Skeletal muscle tissue (tissue), 3 donors: ENCODE measurements at regions not wholly inside any gene's neighbourhood (a gene's known extent, or its start where the extent isn't known, plus 50 kb on each side); places are given as distances from the start of the nearest gene placed in this dataset.

Experiments
- H3K27ac ChIP-seq: one replicate; pipeline ENCODE4 v1.7.0; 2013; ENCODE audit warnings: mild to moderate bottlenecking, low read depth, low read length, inconsistent platforms
- H3K27me3 ChIP-seq, 3 donors: one replicate each; pipeline ENCODE4 v1.7.0; 2013; ENCODE audit warnings: low read length in 3 of 3; ENCODE audit not compliant: control insufficient read depth in 3 of 3, insufficient read depth in 3 of 3
- H3K36me3 ChIP-seq, 3 donors: one replicate each; pipeline ENCODE4 v1.7.0; 2013; ENCODE audit warnings: low read length in 3 of 3; ENCODE audit not compliant: control insufficient read depth in 3 of 3, insufficient read depth in 3 of 3
- H3K4me1 ChIP-seq, 3 donors: one replicate each; pipeline ENCODE4 v1.7.0; 2013; ENCODE audit warnings: low read length in 3 of 3, mild to moderate bottlenecking in 3 of 3; ENCODE audit not compliant: control insufficient read depth in 3 of 3, insufficient read depth in 3 of 3
- H3K4me3 ChIP-seq, 3 donors: one replicate each; pipeline ENCODE4 v1.7.0; 2013; ENCODE audit warnings: low read length in 3 of 3
- H3K9ac ChIP-seq, 3 donors: one replicate each; pipeline ENCODE4 v1.7.0; 2013; ENCODE audit warnings: low read length in 3 of 3, mild to moderate bottlenecking in 3 of 3, moderate library complexity in 2 of 3, low read depth in 1 of 3
- H3K9me3 ChIP-seq, 3 donors: one replicate each; pipeline ENCODE4 v1.7.0; 2013; ENCODE audit warnings: low read length in 3 of 3; ENCODE audit not compliant: control insufficient read depth in 3 of 3
- donor health status: Osteomylitis.

- Histone ChIP-seq H3K27ac (no peak overlapping the region), H3K4me1 (no peaks in the 10 kb centered on the region), H3K9me3 (no peaks in the 10 kb centered on the region), H3K36me3 (no peaks in the 10 kb centered on the region), H3K9ac (no peak overlapping the region), H3K27me3 (peaks cover 0 to 5% (median 0%) of the 10 kb centered on the region in 3 donors), H3K4me3 (no peak overlapping the region)
These were observed 170.3 kb upstream of the ARRDC4 start for GRCh38 chr15:97790180-97790579.

DNA sequence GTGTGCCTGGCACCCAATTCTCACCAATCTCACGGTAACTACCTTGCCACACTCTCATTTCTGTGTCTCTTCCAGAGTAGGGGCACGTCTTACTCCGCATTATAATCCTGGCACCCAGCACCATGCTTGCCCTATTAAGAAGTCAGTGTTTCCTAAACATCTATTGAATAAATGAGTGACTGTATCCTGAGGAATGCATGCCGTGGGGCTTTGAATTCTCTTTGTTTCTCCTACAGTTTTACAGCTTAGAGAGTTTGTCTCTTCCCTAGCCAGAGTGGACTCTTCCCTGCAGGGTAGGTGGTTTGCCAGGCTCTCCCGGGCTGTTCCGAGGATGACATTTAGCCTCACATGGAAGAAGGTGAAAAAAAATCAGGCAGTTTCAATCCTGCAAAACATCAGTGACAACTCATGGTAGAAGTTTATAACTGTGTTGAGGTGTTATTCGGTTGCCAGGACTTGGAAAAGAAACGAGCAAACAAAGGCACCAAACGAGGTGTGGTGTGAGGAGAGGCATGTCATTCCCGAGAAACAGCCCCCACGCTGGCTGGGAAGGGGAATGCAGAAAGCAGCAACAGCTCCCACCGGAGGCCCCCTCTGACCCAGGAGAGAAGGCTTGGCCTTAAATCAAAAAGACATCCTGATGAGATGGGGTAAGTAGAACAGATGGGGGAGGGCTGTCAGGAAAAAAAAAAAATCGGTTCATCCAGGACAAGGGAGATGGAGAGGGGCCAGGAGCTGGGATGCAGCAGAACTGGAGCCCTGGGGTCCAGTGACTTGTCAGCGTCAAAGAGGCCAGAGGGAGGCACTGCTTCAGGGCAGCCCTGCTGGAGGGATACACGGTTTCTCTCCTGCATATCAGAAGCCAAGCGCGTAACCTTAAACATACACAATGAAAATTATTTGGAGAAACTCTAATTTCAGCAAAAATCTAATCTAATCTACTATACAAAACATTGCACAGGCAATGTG, 168.4 kb upstream of the ARRDC4 start:
- no peaks in the 10 kb centered on the region for H3K9me3 ChIP-seq
- peaks cover 0 to 5% (median 0%) of the 10 kb centered on the region in 3 donors for H3K27me3 ChIP-seq
- H3K27ac ChIP-seq = no peak overlapping the region
- H3K36me3 ChIP-seq = no peaks in the 10 kb centered on the region
- no peak overlapping the region for H3K9ac ChIP-seq
- no peaks in the 10 kb centered on the region for H3K4me1 ChIP-seq
- H3K4me3 ChIP-seq = no peak overlapping the region

- no peak overlapping the region for H3K9ac ChIP-seq
- H3K27ac ChIP-seq = no peak overlapping the region
- no peaks in the 10 kb centered on the region for H3K9me3 ChIP-seq
- H3K4me3 ChIP-seq = no peak overlapping the region
- no peaks in the 10 kb centered on the region for H3K4me1 ChIP-seq
- peaks cover 0 to 2% (median 2%) of the 10 kb centered on the region in 3 donors for H3K27me3 ChIP-seq
- no peaks in the 10 kb centered on the region for H3K36me3 ChIP-seq
These were observed 155.6 kb upstream of the ARRDC4 start for GRCh38 chr15:97804950-97805349.

- Histone ChIP-seq H3K36me3 (no peaks in the 10 kb centered on the region), H3K4me3 (no peak overlapping the region), H3K27me3 (peaks cover 0 to 2% (median 2%) of the 10 kb centered on the region in 3 donors), H3K4me1 (no peaks in the 10 kb centered on the region), H3K27ac (no peak overlapping the region), H3K9me3 (peaks cover 0 to 7% (median 7%) of the 10 kb centered on the region in 3 donors), H3K9ac (no peak overlapping the region)
These were observed 153.7 kb upstream of the ARRDC4 start for GRCh38 chr15:97806766-97807165.

- no peak overlapping the region for H3K27ac ChIP-seq
These were observed 144.7 kb upstream of the ARRDC4 start for GRCh38 chr15:97815835-97816234.

DNA sequence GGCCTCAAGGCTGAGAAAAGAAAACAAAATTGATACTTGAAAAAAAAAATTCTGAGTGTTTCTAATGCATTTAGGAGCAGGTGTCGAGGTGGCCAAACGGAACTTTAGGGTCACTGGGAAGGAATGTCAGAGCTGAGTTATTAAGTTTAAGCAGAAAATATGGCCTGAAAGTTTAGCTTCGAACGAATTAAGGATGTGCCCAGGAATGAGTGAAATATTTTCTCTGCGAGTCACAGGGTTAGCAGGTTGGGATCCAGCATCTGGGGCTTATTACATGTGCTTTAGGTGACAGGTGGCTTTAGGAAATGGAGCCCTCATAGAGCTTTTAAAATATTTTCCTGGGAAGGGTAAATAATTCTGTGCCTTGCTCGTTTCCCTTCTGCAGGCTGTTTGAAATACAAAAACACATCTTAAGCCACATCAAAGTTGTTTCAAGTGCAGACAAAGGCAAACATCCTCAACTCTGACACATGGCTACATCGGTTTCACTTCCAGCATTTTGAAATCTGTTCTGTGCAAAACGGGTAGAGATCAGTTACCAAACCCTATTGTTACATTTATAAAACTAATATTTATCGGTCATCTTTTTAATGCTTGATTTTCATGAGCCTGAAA, 143.1 kb upstream of the ARRDC4 start:
- Histone ChIP-seq H3K27me3 (peaks cover 0 to 4% (median 0%) of the 10 kb centered on the region in 3 donors), H3K27ac (no peak overlapping the region), H3K9ac (no peak overlapping the region), H3K4me3 (no peak overlapping the region), H3K9me3 (no peaks in the 10 kb centered on the region), H3K4me1 (no peaks in the 10 kb centered on the region), H3K36me3 (no peaks in the 10 kb centered on the region)

More at GRCh38 chr15:97815835-97816234, 144.7 kb upstream of the ARRDC4 start:
- Histone ChIP-seq H3K36me3 (no peaks in the 10 kb centered on the region), H3K4me3 (no peak overlapping the region), H3K27me3 (peaks cover 0 to 4% (median 0%) of the 10 kb centered on the region in 3 donors), H3K4me1 (no peaks in the 10 kb centered on the region), H3K9ac (no peak overlapping the region), H3K9me3 (peaks cover 0 to 7% (median 4%) of the 10 kb centered on the region in 3 donors)

GRCh38 chr15:97836003-97836402, 124.5 kb upstream of the ARRDC4 start:
- Histone ChIP-seq H3K4me1 (no peaks in the 10 kb centered on the region), H3K27me3 (no peaks in the 10 kb centered on the region), H3K4me3 (no peak overlapping the region), H3K27ac (no peak overlapping the region), H3K9me3 (no peaks in the 10 kb centered on the region), H3K36me3 (no peaks in the 10 kb centered on the region), H3K9ac (no peak overlapping the region)

- H3K9ac ChIP-seq = no peak overlapping the region
- no peaks in the 10 kb centered on the region for H3K9me3 ChIP-seq
- H3K36me3 ChIP-seq = no peaks in the 10 kb centered on the region
- H3K27me3 ChIP-seq = no peaks in the 10 kb centered on the region
- no peak overlapping the region for H3K4me3 ChIP-seq
- H3K4me1 ChIP-seq = no peaks in the 10 kb centered on the region
- no peak overlapping the region for H3K27ac ChIP-seq
These were observed 122.6 kb upstream of the ARRDC4 start for GRCh38 chr15:97837896-97838295.

DNA sequence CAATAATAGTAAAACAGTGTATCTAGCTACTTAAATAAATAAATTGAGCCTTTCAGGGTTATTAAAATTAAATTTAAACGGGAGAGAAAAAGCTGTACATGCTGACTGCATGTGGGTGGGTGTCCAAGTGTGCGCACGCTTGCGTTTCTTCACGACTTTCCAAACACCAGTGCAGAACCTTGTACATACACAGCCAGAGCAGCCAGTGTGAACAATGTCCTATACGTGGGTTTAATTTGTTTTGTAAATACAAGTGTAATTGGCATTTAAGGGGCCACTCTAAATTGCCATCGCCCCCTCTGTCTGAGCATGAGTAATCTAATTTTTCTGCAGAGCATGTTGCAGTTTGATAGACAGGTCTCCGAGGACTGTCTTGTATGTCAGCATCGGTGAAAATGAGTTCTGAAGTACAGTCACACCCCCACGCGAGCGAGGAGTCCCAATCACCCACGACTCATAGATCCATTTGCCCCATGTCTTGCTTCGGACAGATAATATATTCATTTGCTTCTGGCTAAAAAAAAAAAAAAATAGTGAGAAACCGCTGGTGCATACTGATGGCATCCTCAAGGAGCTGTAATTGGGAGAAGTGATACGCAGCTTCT, 121.8 kb upstream of the ARRDC4 start:
- no peaks in the 10 kb centered on the region for H3K9me3 ChIP-seq
- no peaks in the 10 kb centered on the region for H3K36me3 ChIP-seq
- H3K4me3 ChIP-seq = no peak overlapping the region
- no peak overlapping the region for H3K27ac ChIP-seq
- H3K9ac ChIP-seq = no peak overlapping the region
- no peaks in the 10 kb centered on the region for H3K27me3 ChIP-seq
- no peaks in the 10 kb centered on the region for H3K4me1 ChIP-seq

DNA sequence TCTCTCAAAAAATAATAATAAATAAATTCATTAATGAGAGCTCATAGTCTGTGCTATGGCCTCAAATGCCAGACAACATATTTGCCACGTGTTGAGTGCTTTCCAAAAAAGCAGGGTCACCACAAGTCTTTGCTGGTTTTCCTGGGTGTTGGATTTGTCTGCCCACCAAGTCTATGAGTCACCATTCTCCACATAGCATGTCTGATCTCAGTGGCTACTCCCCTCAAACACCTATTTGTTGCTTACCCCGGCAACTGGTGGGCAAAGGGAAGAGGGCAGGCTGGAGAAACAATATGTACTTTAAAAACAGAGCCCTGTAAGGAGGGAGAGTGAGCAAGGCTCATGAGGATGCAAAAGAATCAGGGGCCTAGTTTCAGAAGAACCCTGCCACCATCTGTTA, 120.0 kb upstream of the ARRDC4 start:
- no peaks in the 10 kb centered on the region for H3K4me1 ChIP-seq
- H3K9me3 ChIP-seq = no peaks in the 10 kb centered on the region
- no peak overlapping the region for H3K9ac ChIP-seq
- H3K27ac ChIP-seq = no peak overlapping the region
- H3K4me3 ChIP-seq = no peak overlapping the region
- H3K27me3 ChIP-seq = no peaks in the 10 kb centered on the region
- no peaks in the 10 kb centered on the region for H3K36me3 ChIP-seq
